Ishikawa (cell line): ENCODE measurements at regions not wholly inside any gene's neighbourhood (a gene's known extent, or its start where the extent isn't known, plus 50 kb on each side); places are given as distances from the start of the nearest gene placed in this dataset.

Experiments
- CEBPB ChIP-seq: IDR thresholded peaks from 2 replicates; pipeline ENCODE4 v1.6.1; 2012
- CREB1 ChIP-seq: IDR thresholded peaks from 2 replicates; pipeline ENCODE4 v1.6.1; 2012; ENCODE audit warnings: low read depth
- EGR1 ChIP-seq: IDR thresholded peaks from 2 replicates; pipeline ENCODE4 v1.6.1; 2012
- EP300 ChIP-seq: IDR thresholded peaks from 2 replicates; pipeline ENCODE4 v1.6.1; 2012; ENCODE audit warnings: borderline replicate concordance
- RAD21 ChIP-seq: IDR thresholded peaks from 2 replicates; pipeline ENCODE4 v1.6.1; 2012; ENCODE audit warnings: low read depth
- TAF1 ChIP-seq: IDR thresholded peaks from 2 replicates; pipeline ENCODE4 v1.6.1; 2012; ENCODE audit warnings: low read depth, mild to moderate bottlenecking
- TEAD4 ChIP-seq: IDR thresholded peaks from 2 replicates; pipeline ENCODE4 v1.6.1; 2012
- YY1 ChIP-seq: IDR thresholded peaks from 2 replicates; pipeline ENCODE4 v1.6.1; 2012; ENCODE audit warnings: low read depth
- TF ChIP-seq, protein P1 (sequence below): IDR thresholded peaks from 2 replicates; pipeline ENCODE4 v1.6.1; 2012; ENCODE audit warnings: low read depth, mild to moderate bottlenecking
- TF ChIP-seq, protein P2 (sequence below): IDR thresholded peaks from 2 replicates; pipeline ENCODE4 v1.6.1; 2012

DNA sequence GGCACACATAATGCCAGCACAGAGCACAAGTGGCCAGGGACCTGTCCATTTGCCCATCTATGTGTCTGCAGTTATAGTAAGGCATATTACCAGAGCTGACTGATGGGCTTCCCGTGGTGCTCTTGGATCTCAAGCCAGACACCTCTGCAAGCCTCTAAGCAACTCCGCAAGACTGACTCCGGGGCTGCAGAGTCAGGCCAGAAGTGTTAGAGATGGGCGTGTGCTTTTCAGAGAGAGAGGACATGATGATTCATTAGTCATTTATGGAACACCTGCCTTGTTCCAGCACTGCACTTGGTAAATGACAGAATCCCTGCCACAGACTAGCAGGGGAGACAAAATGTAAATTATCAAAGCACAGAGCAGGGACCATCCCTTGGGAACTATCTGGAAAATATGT is 559.0 kb downstream of the PDCD6IP start:
- TF ChIP-seq CREB1 (no peak), TAF1 (no peak), RAD21 (no peak), EP300 (no peak), YY1 (no peak), EGR1 (no peak), CEBPB (no peak), TEAD4 (no peak)
- TF ChIP-seq, protein P1, sequence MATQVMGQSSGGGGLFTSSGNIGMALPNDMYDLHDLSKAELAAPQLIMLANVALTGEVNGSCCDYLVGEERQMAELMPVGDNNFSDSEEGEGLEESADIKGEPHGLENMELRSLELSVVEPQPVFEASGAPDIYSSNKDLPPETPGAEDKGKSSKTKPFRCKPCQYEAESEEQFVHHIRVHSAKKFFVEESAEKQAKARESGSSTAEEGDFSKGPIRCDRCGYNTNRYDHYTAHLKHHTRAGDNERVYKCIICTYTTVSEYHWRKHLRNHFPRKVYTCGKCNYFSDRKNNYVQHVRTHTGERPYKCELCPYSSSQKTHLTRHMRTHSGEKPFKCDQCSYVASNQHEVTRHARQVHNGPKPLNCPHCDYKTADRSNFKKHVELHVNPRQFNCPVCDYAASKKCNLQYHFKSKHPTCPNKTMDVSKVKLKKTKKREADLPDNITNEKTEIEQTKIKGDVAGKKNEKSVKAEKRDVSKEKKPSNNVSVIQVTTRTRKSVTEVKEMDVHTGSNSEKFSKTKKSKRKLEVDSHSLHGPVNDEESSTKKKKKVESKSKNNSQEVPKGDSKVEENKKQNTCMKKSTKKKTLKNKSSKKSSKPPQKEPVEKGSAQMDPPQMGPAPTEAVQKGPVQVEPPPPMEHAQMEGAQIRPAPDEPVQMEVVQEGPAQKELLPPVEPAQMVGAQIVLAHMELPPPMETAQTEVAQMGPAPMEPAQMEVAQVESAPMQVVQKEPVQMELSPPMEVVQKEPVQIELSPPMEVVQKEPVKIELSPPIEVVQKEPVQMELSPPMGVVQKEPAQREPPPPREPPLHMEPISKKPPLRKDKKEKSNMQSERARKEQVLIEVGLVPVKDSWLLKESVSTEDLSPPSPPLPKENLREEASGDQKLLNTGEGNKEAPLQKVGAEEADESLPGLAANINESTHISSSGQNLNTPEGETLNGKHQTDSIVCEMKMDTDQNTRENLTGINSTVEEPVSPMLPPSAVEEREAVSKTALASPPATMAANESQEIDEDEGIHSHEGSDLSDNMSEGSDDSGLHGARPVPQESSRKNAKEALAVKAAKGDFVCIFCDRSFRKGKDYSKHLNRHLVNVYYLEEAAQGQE: no peak
- TF ChIP-seq, protein P2, sequence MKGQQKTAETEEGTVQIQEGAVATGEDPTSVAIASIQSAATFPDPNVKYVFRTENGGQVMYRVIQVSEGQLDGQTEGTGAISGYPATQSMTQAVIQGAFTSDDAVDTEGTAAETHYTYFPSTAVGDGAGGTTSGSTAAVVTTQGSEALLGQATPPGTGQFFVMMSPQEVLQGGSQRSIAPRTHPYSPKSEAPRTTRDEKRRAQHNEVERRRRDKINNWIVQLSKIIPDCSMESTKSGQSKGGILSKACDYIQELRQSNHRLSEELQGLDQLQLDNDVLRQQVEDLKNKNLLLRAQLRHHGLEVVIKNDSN: no peak
